H1 (cell line): ENCODE measurements at regions not wholly inside any gene's neighbourhood (a gene's known extent, or its start where the extent isn't known, plus 50 kb on each side); places are given as distances from the start of the nearest gene placed in this dataset.

Source experiments
- CBX5 ChIP-seq: fragments of 300-800, 300-1000 bp; sonication (generic); IDR thresholded peaks from 2 replicates; pipeline ENCODE4 v1.7.1; 2016; ENCODE audit warnings: antibody characterized with exemption, low read length, low read depth
- GABPA ChIP-seq: IDR thresholded peaks from 2 replicates; pipeline ENCODE4 v1.6.1; 2011; ENCODE audit warnings: mild to moderate bottlenecking, low read length, moderate library complexity, borderline replicate concordance; ENCODE audit not compliant: insufficient read depth
- JUN ChIP-seq: IDR thresholded peaks from 2 replicates; pipeline ENCODE4 v1.6.1; 2011; ENCODE audit warnings: low read depth, mild to moderate bottlenecking, improper control_type of control experiment, low read length
- SIN3A ChIP-seq, 2 experiments: IDR thresholded peaks in 1 of 2; conservative IDR thresholded peaks in 1 of 2; 2 replicates each; pipeline ENCODE4 v1.6.1; 2011 to 2012; ENCODE audit warnings: low read length in 2 of 2, improper control_type of control experiment in 1 of 2, low read depth in 1 of 2, mild to moderate bottlenecking in 1 of 2
- SUZ12 ChIP-seq: fragments of 200-600 bp; sonication (generic); IDR thresholded peaks from 2 replicates; pipeline ENCODE4 v1.6.1; 2012; ENCODE audit warnings: mild to moderate bottlenecking, inconsistent platforms, low read length, moderate library complexity, mixed read lengths
- TCF12 ChIP-seq: IDR thresholded peaks from 2 replicates; pipeline ENCODE4 v1.6.1; 2011; ENCODE audit warnings: low read depth, mild to moderate bottlenecking, low read length
- TF ChIP-seq, protein P1 (sequence below): fragments of 300-600 bp; sonication (generic); IDR thresholded peaks from 2 replicates; pipeline ENCODE4 v1.7.1; 2012; ENCODE audit warnings: low read length, moderate library complexity, mild to moderate bottlenecking, inconsistent platforms; ENCODE audit not compliant: insufficient replicate concordance
- TF ChIP-seq, protein P2 (sequence below): IDR thresholded peaks from 2 replicates; pipeline ENCODE4 v1.6.1; 2011; ENCODE audit warnings: low read length, improper control_type of control experiment

DNA sequence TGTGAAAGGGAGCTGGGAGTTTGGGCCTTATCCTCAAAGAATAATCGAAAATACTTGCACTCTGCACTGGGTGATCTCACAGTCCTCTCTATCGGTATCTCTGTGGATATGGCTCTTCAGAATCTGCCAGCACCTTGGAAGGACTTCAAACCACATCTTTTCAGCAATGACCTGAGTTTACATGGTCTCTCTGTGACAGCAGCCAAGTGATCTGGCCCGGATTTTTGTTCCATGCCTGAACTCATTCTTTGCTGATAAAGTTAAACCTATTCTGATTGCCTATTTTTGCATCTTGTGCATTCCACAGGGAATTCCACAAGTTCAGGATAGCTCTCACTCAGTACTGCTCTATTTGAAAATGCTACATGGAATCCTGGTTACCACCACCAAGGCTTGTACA is 98.9 kb downstream of the HDGFL1 start (continued):
- TF ChIP-seq, protein P1, sequence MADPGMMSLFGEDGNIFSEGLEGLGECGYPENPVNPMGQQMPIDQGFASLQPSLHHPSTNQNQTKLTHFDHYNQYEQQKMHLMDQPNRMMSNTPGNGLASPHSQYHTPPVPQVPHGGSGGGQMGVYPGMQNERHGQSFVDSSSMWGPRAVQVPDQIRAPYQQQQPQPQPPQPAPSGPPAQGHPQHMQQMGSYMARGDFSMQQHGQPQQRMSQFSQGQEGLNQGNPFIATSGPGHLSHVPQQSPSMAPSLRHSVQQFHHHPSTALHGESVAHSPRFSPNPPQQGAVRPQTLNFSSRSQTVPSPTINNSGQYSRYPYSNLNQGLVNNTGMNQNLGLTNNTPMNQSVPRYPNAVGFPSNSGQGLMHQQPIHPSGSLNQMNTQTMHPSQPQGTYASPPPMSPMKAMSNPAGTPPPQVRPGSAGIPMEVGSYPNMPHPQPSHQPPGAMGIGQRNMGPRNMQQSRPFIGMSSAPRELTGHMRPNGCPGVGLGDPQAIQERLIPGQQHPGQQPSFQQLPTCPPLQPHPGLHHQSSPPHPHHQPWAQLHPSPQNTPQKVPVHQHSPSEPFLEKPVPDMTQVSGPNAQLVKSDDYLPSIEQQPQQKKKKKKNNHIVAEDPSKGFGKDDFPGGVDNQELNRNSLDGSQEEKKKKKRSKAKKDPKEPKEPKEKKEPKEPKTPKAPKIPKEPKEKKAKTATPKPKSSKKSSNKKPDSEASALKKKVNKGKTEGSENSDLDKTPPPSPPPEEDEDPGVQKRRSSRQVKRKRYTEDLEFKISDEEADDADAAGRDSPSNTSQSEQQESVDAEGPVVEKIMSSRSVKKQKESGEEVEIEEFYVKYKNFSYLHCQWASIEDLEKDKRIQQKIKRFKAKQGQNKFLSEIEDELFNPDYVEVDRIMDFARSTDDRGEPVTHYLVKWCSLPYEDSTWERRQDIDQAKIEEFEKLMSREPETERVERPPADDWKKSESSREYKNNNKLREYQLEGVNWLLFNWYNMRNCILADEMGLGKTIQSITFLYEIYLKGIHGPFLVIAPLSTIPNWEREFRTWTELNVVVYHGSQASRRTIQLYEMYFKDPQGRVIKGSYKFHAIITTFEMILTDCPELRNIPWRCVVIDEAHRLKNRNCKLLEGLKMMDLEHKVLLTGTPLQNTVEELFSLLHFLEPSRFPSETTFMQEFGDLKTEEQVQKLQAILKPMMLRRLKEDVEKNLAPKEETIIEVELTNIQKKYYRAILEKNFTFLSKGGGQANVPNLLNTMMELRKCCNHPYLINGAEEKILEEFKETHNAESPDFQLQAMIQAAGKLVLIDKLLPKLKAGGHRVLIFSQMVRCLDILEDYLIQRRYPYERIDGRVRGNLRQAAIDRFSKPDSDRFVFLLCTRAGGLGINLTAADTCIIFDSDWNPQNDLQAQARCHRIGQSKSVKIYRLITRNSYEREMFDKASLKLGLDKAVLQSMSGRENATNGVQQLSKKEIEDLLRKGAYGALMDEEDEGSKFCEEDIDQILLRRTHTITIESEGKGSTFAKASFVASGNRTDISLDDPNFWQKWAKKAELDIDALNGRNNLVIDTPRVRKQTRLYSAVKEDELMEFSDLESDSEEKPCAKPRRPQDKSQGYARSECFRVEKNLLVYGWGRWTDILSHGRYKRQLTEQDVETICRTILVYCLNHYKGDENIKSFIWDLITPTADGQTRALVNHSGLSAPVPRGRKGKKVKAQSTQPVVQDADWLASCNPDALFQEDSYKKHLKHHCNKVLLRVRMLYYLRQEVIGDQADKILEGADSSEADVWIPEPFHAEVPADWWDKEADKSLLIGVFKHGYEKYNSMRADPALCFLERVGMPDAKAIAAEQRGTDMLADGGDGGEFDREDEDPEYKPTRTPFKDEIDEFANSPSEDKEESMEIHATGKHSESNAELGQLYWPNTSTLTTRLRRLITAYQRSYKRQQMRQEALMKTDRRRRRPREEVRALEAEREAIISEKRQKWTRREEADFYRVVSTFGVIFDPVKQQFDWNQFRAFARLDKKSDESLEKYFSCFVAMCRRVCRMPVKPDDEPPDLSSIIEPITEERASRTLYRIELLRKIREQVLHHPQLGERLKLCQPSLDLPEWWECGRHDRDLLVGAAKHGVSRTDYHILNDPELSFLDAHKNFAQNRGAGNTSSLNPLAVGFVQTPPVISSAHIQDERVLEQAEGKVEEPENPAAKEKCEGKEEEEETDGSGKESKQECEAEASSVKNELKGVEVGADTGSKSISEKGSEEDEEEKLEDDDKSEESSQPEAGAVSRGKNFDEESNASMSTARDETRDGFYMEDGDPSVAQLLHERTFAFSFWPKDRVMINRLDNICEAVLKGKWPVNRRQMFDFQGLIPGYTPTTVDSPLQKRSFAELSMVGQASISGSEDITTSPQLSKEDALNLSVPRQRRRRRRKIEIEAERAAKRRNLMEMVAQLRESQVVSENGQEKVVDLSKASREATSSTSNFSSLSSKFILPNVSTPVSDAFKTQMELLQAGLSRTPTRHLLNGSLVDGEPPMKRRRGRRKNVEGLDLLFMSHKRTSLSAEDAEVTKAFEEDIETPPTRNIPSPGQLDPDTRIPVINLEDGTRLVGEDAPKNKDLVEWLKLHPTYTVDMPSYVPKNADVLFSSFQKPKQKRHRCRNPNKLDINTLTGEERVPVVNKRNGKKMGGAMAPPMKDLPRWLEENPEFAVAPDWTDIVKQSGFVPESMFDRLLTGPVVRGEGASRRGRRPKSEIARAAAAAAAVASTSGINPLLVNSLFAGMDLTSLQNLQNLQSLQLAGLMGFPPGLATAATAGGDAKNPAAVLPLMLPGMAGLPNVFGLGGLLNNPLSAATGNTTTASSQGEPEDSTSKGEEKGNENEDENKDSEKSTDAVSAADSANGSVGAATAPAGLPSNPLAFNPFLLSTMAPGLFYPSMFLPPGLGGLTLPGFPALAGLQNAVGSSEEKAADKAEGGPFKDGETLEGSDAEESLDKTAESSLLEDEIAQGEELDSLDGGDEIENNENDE = no peak
- TF ChIP-seq CBX5 = no peak
- TF ChIP-seq JUN = no peak
- TF ChIP-seq SUZ12 = no peak
- TF ChIP-seq GABPA = no peak
- TF ChIP-seq SIN3A (conservative IDR thresholded peaks at IDR 0.05 in 1 of 2, IDR thresholded peaks at IDR 0.05 in 1 of 2; ENCODE audit: low read depth in 1 of 2, low read length in 2 of 2) = no peak
- no peak for TF ChIP-seq TCF12
- TF ChIP-seq, protein P2, sequence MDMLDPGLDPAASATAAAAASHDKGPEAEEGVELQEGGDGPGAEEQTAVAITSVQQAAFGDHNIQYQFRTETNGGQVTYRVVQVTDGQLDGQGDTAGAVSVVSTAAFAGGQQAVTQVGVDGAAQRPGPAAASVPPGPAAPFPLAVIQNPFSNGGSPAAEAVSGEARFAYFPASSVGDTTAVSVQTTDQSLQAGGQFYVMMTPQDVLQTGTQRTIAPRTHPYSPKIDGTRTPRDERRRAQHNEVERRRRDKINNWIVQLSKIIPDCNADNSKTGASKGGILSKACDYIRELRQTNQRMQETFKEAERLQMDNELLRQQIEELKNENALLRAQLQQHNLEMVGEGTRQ = no peak
- TF ChIP-seq, all 59 proteins: peak for 0
